SJCRH30 (cell line): ENCODE measurements at regions not wholly inside any gene's neighbourhood (a gene's known extent, or its start where the extent isn't known, plus 50 kb on each side); places are given as distances from the start of the nearest gene placed in this dataset.
A peak's percentile ranks its signal among the peaks of the same experiment; 100 is the strongest.

Experiments
- DNase-seq, 2 experiments: peaks; one replicate each; pipeline ENCODE4 v3.0.0-alpha.2; 2015 to 2020
- H3K27ac ChIP-seq: fragments of 250-450 bp; sonication (Bioruptor Pico); 2 replicates; pipeline ENCODE4 v1.5.1; 2020; ENCODE audit warnings: mild to moderate bottlenecking, moderate library complexity
- H3K27me3 ChIP-seq: fragments of 250-450 bp; sonication (Bioruptor Pico); 2 replicates; pipeline ENCODE4 v1.5.1; 2020; ENCODE audit warnings: mild to moderate bottlenecking, moderate library complexity
- H3K36me3 ChIP-seq: fragments of 250-450 bp; sonication (Bioruptor Pico); 2 replicates; pipeline ENCODE4 v1.5.1; 2020; ENCODE audit warnings: mild to moderate bottlenecking, moderate library complexity
- H3K4me1 ChIP-seq: fragments of 250-450 bp; sonication (Bioruptor Pico); 2 replicates; pipeline ENCODE4 v1.5.1; 2020; ENCODE audit warnings: mild to moderate bottlenecking, moderate library complexity
- H3K4me3 ChIP-seq: fragments of 250-450 bp; sonication (Bioruptor Pico); 2 replicates; pipeline ENCODE4 v1.5.1; 2020; ENCODE audit warnings: mild to moderate bottlenecking, moderate library complexity
- H3K9me3 ChIP-seq: fragments of 250-450 bp; sonication (Bioruptor Pico); replicated peaks from 2 replicates; pipeline ENCODE4 v1.5.1; 2020; ENCODE audit warnings: mild to moderate bottlenecking, moderate library complexity

- H3K4me3 ChIP-seq: no peak overlapping the region
Measured at GRCh38 chr4:137310593-137311490, 221.5 kb downstream of the PCDH18 start.

GRCh38 chr4:137310166-137310565, 222.1 kb downstream of the PCDH18 start:
- H3K4me1 ChIP-seq: peaks cover 17% of the 10 kb centered on the region
- no peaks in the 10 kb centered on the region for H3K27me3 ChIP-seq
- H3K36me3 ChIP-seq: no peaks in the 10 kb centered on the region
- H3K9me3 ChIP-seq: no peaks in the 10 kb centered on the region
- H3K4me3 ChIP-seq: no peak overlapping the region
- peak overlapping the region; percentile 50 for H3K27ac ChIP-seq
- DNase-seq: peak in 1 of 2 experiments; percentile 2

More at GRCh38 chr4:137310593-137311490, 221.5 kb downstream of the PCDH18 start:
- no peaks in the 10 kb centered on the region for H3K9me3 ChIP-seq
- peaks cover 17% of the 10 kb centered on the region for H3K4me1 ChIP-seq
- DNase-seq: peak; percentile 9 to 33
- H3K27me3 ChIP-seq: no peaks in the 10 kb centered on the region
- H3K27ac ChIP-seq: peak overlapping the region; percentile 50
- H3K36me3 ChIP-seq: no peaks in the 10 kb centered on the region

DNA sequence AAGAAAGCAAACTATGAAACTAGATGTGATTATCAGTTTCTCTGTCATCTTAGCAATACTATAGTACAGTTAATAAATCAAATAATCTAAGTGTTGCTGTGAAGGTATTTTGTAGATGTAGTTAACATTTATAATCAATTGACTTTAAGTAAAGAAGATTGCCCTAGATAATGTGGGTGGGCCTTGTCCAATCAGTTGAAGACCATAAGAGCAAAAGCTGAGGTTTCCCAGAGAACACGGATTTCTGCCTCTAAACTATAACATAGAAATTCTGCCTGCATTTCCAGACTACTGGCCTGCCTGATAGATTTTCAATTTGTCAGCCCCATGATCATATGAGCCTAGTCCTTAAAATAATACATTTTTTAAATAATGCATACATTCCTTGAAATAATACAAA, 222.9 kb downstream of the PCDH18 start:
- Histone ChIP-seq H3K4me3 (no peak overlapping the region), H3K9me3 (no peaks in the 10 kb centered on the region), H3K27me3 (no peaks in the 10 kb centered on the region), H3K4me1 (peaks cover 17% of the 10 kb centered on the region), H3K27ac (no peak overlapping the region), H3K36me3 (no peaks in the 10 kb centered on the region)
- DNase-seq: no peak

DNA sequence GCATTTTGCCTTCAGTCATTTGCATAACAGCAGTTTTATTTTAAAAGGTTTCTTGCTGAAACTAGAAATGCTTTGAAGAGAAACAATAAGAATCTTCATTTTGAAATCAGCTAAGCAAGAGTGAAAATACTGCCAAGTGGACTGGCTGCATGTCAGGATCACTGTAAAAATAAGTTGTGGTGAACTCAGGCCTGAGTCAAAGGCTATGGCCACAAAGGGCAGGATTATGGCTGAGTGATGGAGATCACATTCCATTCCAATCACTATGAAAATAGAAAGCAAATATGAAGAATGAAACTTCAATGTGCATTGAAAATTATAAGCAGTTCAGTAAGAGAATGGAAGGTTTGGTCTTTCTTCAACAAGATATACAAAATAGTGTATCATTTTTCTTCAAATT, 224.5 kb downstream of the PCDH18 start:
- H3K4me1 ChIP-seq: peaks cover 17% of the 10 kb centered on the region
- no peaks in the 10 kb centered on the region for H3K27me3 ChIP-seq
- H3K27ac ChIP-seq: no peak overlapping the region
- no peaks in the 10 kb centered on the region for H3K9me3 ChIP-seq
- H3K4me3 ChIP-seq: no peak overlapping the region
- H3K36me3 ChIP-seq: no peaks in the 10 kb centered on the region
- peak in 1 of 2 experiments; percentile 6 for DNase-seq

GRCh38 chr4:137300776-137301175, 231.5 kb downstream of the PCDH18 start:
- no peak for DNase-seq
- Histone ChIP-seq H3K36me3 (no peaks in the 10 kb centered on the region), H3K9me3 (no peaks in the 10 kb centered on the region), H3K4me3 (no peak overlapping the region), H3K27me3 (no peaks in the 10 kb centered on the region), H3K27ac (no peak overlapping the region), H3K4me1 (no peaks in the 10 kb centered on the region)

GRCh38 chr4:137299281-137299680, 233.0 kb downstream of the PCDH18 start:
- H3K27ac ChIP-seq: no peak overlapping the region
- H3K27me3 ChIP-seq: no peaks in the 10 kb centered on the region
- H3K4me1 ChIP-seq: no peaks in the 10 kb centered on the region
- H3K4me3 ChIP-seq: no peak overlapping the region
- H3K9me3 ChIP-seq: no peaks in the 10 kb centered on the region
- H3K36me3 ChIP-seq: no peaks in the 10 kb centered on the region
- no peak for DNase-seq

- H3K4me1 ChIP-seq: peaks cover 8% of the 10 kb centered on the region; the same call in 1 of the 2 replicates
- H3K9me3 ChIP-seq: no peaks in the 10 kb centered on the region
- H3K27ac ChIP-seq: no peak overlapping the region
- no peaks in the 10 kb centered on the region for H3K36me3 ChIP-seq
- no peak for DNase-seq
- H3K27me3 ChIP-seq: no peaks in the 10 kb centered on the region
- H3K4me3 ChIP-seq: no peak overlapping the region
Measured at GRCh38 chr4:137293281-137293680, 239.0 kb downstream of the PCDH18 start.

DNA sequence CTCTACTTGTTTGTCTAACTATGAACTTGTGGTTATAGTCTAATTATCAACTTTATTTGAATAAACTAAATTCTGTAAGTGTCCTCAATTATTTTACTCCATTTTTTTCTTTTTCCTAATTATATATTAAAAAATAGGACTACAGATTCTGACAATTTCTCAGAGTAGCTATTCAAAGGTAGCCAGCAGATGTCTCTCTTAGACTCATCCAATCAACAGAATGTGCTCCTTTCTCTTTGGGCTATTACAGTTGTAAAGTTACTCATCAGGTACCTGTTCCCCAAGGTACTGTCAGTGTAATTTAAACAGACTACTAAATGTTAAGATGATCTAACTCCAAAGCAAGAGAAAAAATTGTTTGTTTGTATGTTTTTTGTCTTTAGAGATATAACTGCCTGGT, 248.6 kb downstream of the PCDH18 start:
- Histone ChIP-seq H3K4me1 (no peaks in the 10 kb centered on the region), H3K9me3 (no peaks in the 10 kb centered on the region), H3K27me3 (no peaks in the 10 kb centered on the region), H3K36me3 (no peaks in the 10 kb centered on the region), H3K27ac (no peak overlapping the region), H3K4me3 (no peak overlapping the region)
- DNase-seq: peak in 1 of 2 experiments; percentile 2

- Histone ChIP-seq H3K9me3 (no peaks in the 10 kb centered on the region), H3K27ac (no peak overlapping the region), H3K4me1 (no peaks in the 10 kb centered on the region), H3K27me3 (no peaks in the 10 kb centered on the region), H3K4me3 (no peak overlapping the region), H3K36me3 (no peaks in the 10 kb centered on the region)
- no peak for DNase-seq
Measured at GRCh38 chr4:137278431-137278830, 253.9 kb downstream of the PCDH18 start.

GRCh38 chr4:137274404-137274803, 257.9 kb downstream of the PCDH18 start:
- no peaks in the 10 kb centered on the region for H3K36me3 ChIP-seq
- H3K9me3 ChIP-seq: no peaks in the 10 kb centered on the region
- DNase-seq: peak in 1 of 2 experiments; percentile 3
- no peaks in the 10 kb centered on the region for H3K4me1 ChIP-seq
- H3K27me3 ChIP-seq: no peaks in the 10 kb centered on the region
- no peak overlapping the region for H3K27ac ChIP-seq
- H3K4me3 ChIP-seq: no peak overlapping the region

GRCh38 chr4:137267024-137267423, 265.3 kb downstream of the PCDH18 start:
- Histone ChIP-seq H3K27ac (no peak overlapping the region), H3K4me3 (no peak overlapping the region), H3K27me3 (no peaks in the 10 kb centered on the region), H3K4me1 (no peaks in the 10 kb centered on the region), H3K9me3 (no peaks in the 10 kb centered on the region), H3K36me3 (no peaks in the 10 kb centered on the region)
- no peak for DNase-seq

- Histone ChIP-seq H3K4me1 (no peaks in the 10 kb centered on the region), H3K9me3 (no peaks in the 10 kb centered on the region), H3K27ac (no peak overlapping the region), H3K4me3 (no peak overlapping the region), H3K36me3 (no peaks in the 10 kb centered on the region), H3K27me3 (no peaks in the 10 kb centered on the region)
- no peak for DNase-seq
Measured at GRCh38 chr4:137266511-137266910, 265.8 kb downstream of the PCDH18 start.

DNA sequence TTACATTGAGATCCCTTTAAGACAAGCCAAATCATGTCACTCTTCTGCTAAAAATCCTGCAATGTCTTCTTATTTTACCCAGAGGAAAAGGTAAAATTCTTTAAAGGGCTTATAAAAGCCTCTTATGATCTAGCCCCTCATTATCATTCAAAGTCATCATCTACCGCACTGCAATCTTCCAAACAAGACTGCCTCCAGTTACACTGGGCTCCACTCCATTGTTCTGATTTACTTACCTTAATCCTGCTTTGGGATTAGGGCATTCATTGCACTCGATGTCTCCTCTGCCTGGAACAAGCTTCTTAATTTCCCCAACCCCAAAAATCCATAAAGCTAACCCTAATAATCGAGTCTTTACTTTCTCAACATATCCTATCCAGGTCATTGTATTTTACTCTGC, 269.1 kb downstream of the PCDH18 start:
- no peaks in the 10 kb centered on the region for H3K27me3 ChIP-seq
- no peak overlapping the region for H3K4me3 ChIP-seq
- no peaks in the 10 kb centered on the region for H3K4me1 ChIP-seq
- DNase-seq: no peak
- H3K36me3 ChIP-seq: no peaks in the 10 kb centered on the region
- no peak overlapping the region for H3K27ac ChIP-seq
- H3K9me3 ChIP-seq: no peaks in the 10 kb centered on the region

- Histone ChIP-seq H3K36me3 (no peaks in the 10 kb centered on the region), H3K4me3 (no peak overlapping the region), H3K27ac (no peak overlapping the region), H3K9me3 (no peaks in the 10 kb centered on the region), H3K4me1 (no peaks in the 10 kb centered on the region), H3K27me3 (no peaks in the 10 kb centered on the region)
- no peak for DNase-seq
Measured at GRCh38 chr4:137253949-137254348, 278.3 kb downstream of the PCDH18 start.

DNA sequence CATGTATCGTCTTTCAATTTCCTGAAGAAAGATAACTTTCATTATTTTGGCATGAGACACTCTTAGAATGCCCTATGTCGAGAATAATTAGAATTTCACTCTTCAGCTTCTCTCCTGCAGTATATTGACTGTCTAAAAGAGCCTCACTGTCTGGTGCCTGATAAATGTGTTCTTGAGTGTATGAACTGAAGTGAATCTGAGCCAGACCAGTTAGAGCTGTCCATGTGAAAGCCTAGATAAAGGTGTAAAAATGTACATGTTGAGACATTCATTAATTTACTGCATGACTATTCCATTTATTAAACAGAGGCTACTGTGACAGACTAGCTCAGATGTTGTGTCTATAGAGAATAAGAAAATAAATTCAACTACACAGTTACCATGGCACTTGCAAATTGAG, 283.2 kb downstream of the PCDH18 start:
- Histone ChIP-seq H3K4me3 (no peak overlapping the region), H3K27ac (no peak overlapping the region), H3K9me3 (no peaks in the 10 kb centered on the region), H3K4me1 (no peaks in the 10 kb centered on the region), H3K36me3 (no peaks in the 10 kb centered on the region), H3K27me3 (no peaks in the 10 kb centered on the region)
- no peak for DNase-seq
